ENCODE measurements at regions not wholly inside any gene's neighbourhood (a gene's known extent, or its start where the extent isn't known, plus 50 kb on each side); places are given as distances from the start of the nearest gene placed in this dataset.

GRCh38 chr2:160672211-160672610, 178.6 kb upstream of the RBMS1 start:
- DNase-seq (ENCODE audit: low read depth, low spot score) = no peak

GRCh38 chr2:160674146-160674750, 180.6 kb upstream of the RBMS1 start:
- no peak for DNase-seq (ENCODE audit: low read depth, low spot score)

- no peak for DNase-seq (ENCODE audit: low read depth, low spot score)
These were observed 186.1 kb upstream of the RBMS1 start for GRCh38 chr2:160679686-160680085.

- DNase-seq (ENCODE audit: low read depth, low spot score) = no peak
These were observed 186.7 kb upstream of the RBMS1 start for GRCh38 chr2:160680294-160680693.

GRCh38 chr2:160680974-160681373, 187.4 kb upstream of the RBMS1 start:
- no peak for DNase-seq (ENCODE audit: low read depth, low spot score)

GRCh38 chr2:160683206-160683605, 189.6 kb upstream of the RBMS1 start:
- DNase-seq (ENCODE audit: low read depth, low spot score) = no peak

- DNase-seq (ENCODE audit: low read depth, low spot score) = no peak
These were observed 194.0 kb upstream of the RBMS1 start for GRCh38 chr2:160687629-160688028.

GRCh38 chr2:160689441-160689840, 195.8 kb upstream of the RBMS1 start:
- no peak for DNase-seq (ENCODE audit: low read depth, low spot score)

- no peak for DNase-seq (ENCODE audit: low read depth, low spot score)
These were observed 200.6 kb upstream of the RBMS1 start for GRCh38 chr2:160694221-160694620.

GRCh38 chr2:160694631-160695030, 201.0 kb upstream of the RBMS1 start:
- DNase-seq (ENCODE audit: low read depth, low spot score) = no peak

GRCh38 chr2:160695402-160696086, 201.9 kb upstream of the RBMS1 start:
- no peak for DNase-seq (ENCODE audit: low read depth, low spot score)

GRCh38 chr2:160696087-160696452, 202.5 kb upstream of the RBMS1 start:
- no peak for DNase-seq (ENCODE audit: low read depth, low spot score)

- DNase-seq (ENCODE audit: low read depth, low spot score) = no peak
These were observed 204.2 kb upstream of the RBMS1 start for GRCh38 chr2:160697817-160698216.

- no peak for DNase-seq (ENCODE audit: low read depth, low spot score)
These were observed 206.6 kb upstream of the RBMS1 start for GRCh38 chr2:160700021-160700814.

- no peak for DNase-seq (ENCODE audit: low read depth, low spot score)
These were observed 208.2 kb upstream of the RBMS1 start for GRCh38 chr2:160701822-160702221.

GRCh38 chr2:160702754-160703153, 209.1 kb upstream of the RBMS1 start:
- DNase-seq (ENCODE audit: low read depth, low spot score) = no peak

- DNase-seq (ENCODE audit: low read depth, low spot score) = peak; percentile 41
These were observed 210.3 kb upstream of the RBMS1 start for GRCh38 chr2:160703648-160704585.

- DNase-seq (ENCODE audit: low read depth, low spot score) = no peak
These were observed 221.8 kb upstream of the RBMS1 start for GRCh38 chr2:160715428-160715827.

- DNase-seq (ENCODE audit: low read depth, low spot score) = no peak
These were observed 225.5 kb upstream of the RBMS1 start for GRCh38 chr2:160719116-160719515.

- DNase-seq (ENCODE audit: low read depth, low spot score) = no peak
These were observed 226.5 kb upstream of the RBMS1 start for GRCh38 chr2:160720098-160720497.
